HCT116 (cell line): ENCODE measurements at regions not wholly inside any gene's neighbourhood (a gene's known extent, or its start where the extent isn't known, plus 50 kb on each side); places are given as distances from the start of the nearest gene placed in this dataset.

Experiments
- CTCF ChIP-seq, 3 experiments: fragments of 200-600 bp in 1 of 3; sonication (generic) in 1 of 3; IDR thresholded peaks in 2 of 3; conservative IDR thresholded peaks in 1 of 3; 2 replicates each; pipeline ENCODE4 v1.5.1; 2012 to 2017; ENCODE audit warnings: low read depth in 2 of 3, low read length in 2 of 3, antibody characterized with exemption in 1 of 3, borderline replicate concordance in 1 of 3, control low read depth in 1 of 3, mild to moderate bottlenecking in 1 of 3, mixed read lengths in 1 of 3, mixed run types in 1 of 3, moderate library complexity in 1 of 3; ENCODE audit not compliant: insufficient read depth in 1 of 3
- EGR1 ChIP-seq: IDR thresholded peaks from 2 replicates; pipeline ENCODE4 v1.6.1; 2012; ENCODE audit warnings: low read depth
- EZH2 ChIP-seq: fragments of 200-600 bp; sonication (generic); IDR thresholded peaks from 2 replicates; pipeline ENCODE4 v1.6.1; 2017; ENCODE audit warnings: antibody characterized with exemption, mixed run types
- MAX ChIP-seq: IDR thresholded peaks from 2 replicates; pipeline ENCODE4 v1.6.1; 2012
- POLR2A ChIP-seq: IDR thresholded peaks from 2 replicates; pipeline ENCODE4 v1.7.0; 2011; ENCODE audit warnings: borderline replicate concordance; ENCODE audit not compliant: insufficient read depth, insufficient read length; ENCODE audit errors: extremely low read depth
- POLR2AphosphoS5 ChIP-seq: IDR thresholded peaks from 2 replicates; pipeline ENCODE4 v1.6.1; 2011; ENCODE audit warnings: mild to moderate bottlenecking, low read depth, low read length, moderate library complexity
- RAD21 ChIP-seq: IDR thresholded peaks from 2 replicates; pipeline ENCODE4 v1.6.1; 2012; ENCODE audit warnings: low read depth, mild to moderate bottlenecking
- SRF ChIP-seq: IDR thresholded peaks from 2 replicates; pipeline ENCODE4 v1.6.1; 2012; ENCODE audit warnings: low read depth
- ZFX ChIP-seq: fragments of 450-650 bp; IDR thresholded peaks from 2 replicates; pipeline ENCODE4 v1.6.1; 2017

DNA sequence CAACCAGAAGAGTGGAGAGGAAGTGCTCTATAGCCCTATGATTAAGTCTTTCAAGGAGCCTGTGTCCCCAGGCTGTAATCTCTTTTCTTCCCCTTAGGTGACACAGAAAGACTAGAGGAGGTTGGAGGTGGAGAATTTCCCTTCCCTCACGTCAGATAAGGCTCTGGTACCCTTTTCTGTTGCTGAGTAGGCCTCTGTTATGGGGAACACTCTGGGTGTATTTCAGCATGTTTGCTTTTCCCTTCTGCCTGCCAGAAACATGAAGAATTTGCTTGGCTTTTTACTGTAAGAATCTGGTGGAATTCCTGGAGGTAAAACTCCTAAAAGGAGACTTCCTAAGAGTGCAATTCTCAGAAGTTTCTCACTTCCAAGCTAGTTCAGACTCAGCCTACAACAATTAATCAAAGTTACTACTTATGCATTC lies 58.3 kb downstream of the SIX1 start:
- TF ChIP-seq POLR2A, result no peak
- no peak for TF ChIP-seq CTCF (IDR thresholded peaks at IDR 0.05 in 2 of 3, conservative IDR thresholded peaks at IDR 0.05 in 1 of 3; ENCODE audit: borderline replicate concordance in 1 of 3, insufficient read depth in 1 of 3, low read depth in 2 of 3, low read length in 2 of 3)
- no peak for TF ChIP-seq SRF
- no peak for TF ChIP-seq MAX
- no peak for TF ChIP-seq EZH2
- no peak for TF ChIP-seq EGR1
- TF ChIP-seq ZFX, result no peak
- TF ChIP-seq POLR2AphosphoS5, result no peak
- no peak for TF ChIP-seq RAD21
